ENCODE measurements at regions not wholly inside any gene's neighbourhood (a gene's known extent, or its start where the extent isn't known, plus 50 kb on each side); places are given as distances from the start of the nearest gene placed in this dataset.

- no peak for ATAC-seq (replicated peaks)
- no peak overlapping the region for H3K27ac Mint-ChIP-seq
- peaks cover 3 to 7% of the 10 kb centered on the region in 2 donors for H3K27me3 Mint-ChIP-seq
- H3K4me3 Mint-ChIP-seq = no peak overlapping the region
- no peak for DNase-seq
- no peaks in the 10 kb centered on the region for H3K4me1 Mint-ChIP-seq
- no peaks in the 10 kb centered on the region for H3K36me3 Mint-ChIP-seq
- H3K9me3 Mint-ChIP-seq = no peaks in the 10 kb centered on the region
Measured at GRCh38 chr18:25459814-25460213, 107.8 kb upstream of the ZNF521 start.

GRCh38 chr18:25457601-25458000, 105.6 kb upstream of the ZNF521 start:
- no peak overlapping the region for H3K27ac Mint-ChIP-seq
- H3K9me3 Mint-ChIP-seq = no peaks in the 10 kb centered on the region
- H3K27me3 Mint-ChIP-seq = peaks cover 0 to 7% of the 10 kb centered on the region in 2 donors
- ATAC-seq (replicated peaks) (no peak), DNase-seq (no peak)
- no peaks in the 10 kb centered on the region for H3K36me3 Mint-ChIP-seq
- no peak overlapping the region for H3K4me3 Mint-ChIP-seq
- no peaks in the 10 kb centered on the region for H3K4me1 Mint-ChIP-seq

- no peak overlapping the region for H3K27ac Mint-ChIP-seq
- no peaks in the 10 kb centered on the region for H3K36me3 Mint-ChIP-seq
- H3K4me1 Mint-ChIP-seq = no peaks in the 10 kb centered on the region
- no peak for ATAC-seq (replicated peaks)
- H3K4me3 Mint-ChIP-seq = no peak overlapping the region
- DNase-seq = no peak
- peaks cover 0 to 7% of the 10 kb centered on the region in 2 donors for H3K27me3 Mint-ChIP-seq
- H3K9me3 Mint-ChIP-seq = no peaks in the 10 kb centered on the region
Measured at GRCh38 chr18:25457126-25457525, 105.2 kb upstream of the ZNF521 start.

GRCh38 chr18:25456334-25457010, 104.5 kb upstream of the ZNF521 start:
- Mint-ChIP-seq H3K36me3 (no peaks in the 10 kb centered on the region), H3K4me3 (no peak overlapping the region), H3K27me3 (peaks cover 0 to 7% of the 10 kb centered on the region in 2 donors), H3K27ac (no peak overlapping the region), H3K4me1 (no peaks in the 10 kb centered on the region), H3K9me3 (peaks cover 4 to 5% of the 10 kb centered on the region in 2 donors)
- ATAC-seq (replicated peaks) (no peak), DNase-seq (no peak)

- Mint-ChIP-seq H3K27ac (no peak overlapping the region), H3K9me3 (peaks cover 8 to 11% of the 10 kb centered on the region in 2 donors), H3K4me3 (no peak overlapping the region), H3K27me3 (peaks cover 0 to 7% of the 10 kb centered on the region in 2 donors), H3K4me1 (no peaks in the 10 kb centered on the region), H3K36me3 (no peaks in the 10 kb centered on the region)
- no peak for DNase-seq
- ATAC-seq (replicated peaks) = no peak
Measured at GRCh38 chr18:25455646-25456045, 103.7 kb upstream of the ZNF521 start.

GRCh38 chr18:25455159-25455558, 103.2 kb upstream of the ZNF521 start:
- Mint-ChIP-seq H3K4me1 (no peaks in the 10 kb centered on the region), H3K4me3 (no peak overlapping the region)

GRCh38 chr18:25454730-25455129, 102.8 kb upstream of the ZNF521 start:
- Mint-ChIP-seq H3K4me3 (no peak overlapping the region), H3K27me3 (peaks cover 0 to 7% of the 10 kb centered on the region in 2 donors), H3K4me1 (no peaks in the 10 kb centered on the region), H3K36me3 (no peaks in the 10 kb centered on the region), H3K27ac (no peak overlapping the region), H3K9me3 (peaks cover 8 to 11% of the 10 kb centered on the region in 2 donors)
- DNase-seq = no peak
- no peak for ATAC-seq (replicated peaks)

More at GRCh38 chr18:25455159-25455558, 103.2 kb upstream of the ZNF521 start:
- Mint-ChIP-seq H3K27ac (no peak overlapping the region), H3K27me3 (peaks cover 0 to 7% of the 10 kb centered on the region in 2 donors), H3K9me3 (peaks cover 8 to 11% of the 10 kb centered on the region in 2 donors), H3K36me3 (no peaks in the 10 kb centered on the region)
- no peak for DNase-seq
- no peak for ATAC-seq (replicated peaks)

GRCh38 chr18:25454270-25454659, 102.3 kb upstream of the ZNF521 start:
- Mint-ChIP-seq H3K4me3 (no peak overlapping the region), H3K4me1 (no peaks in the 10 kb centered on the region), H3K27ac (no peak overlapping the region), H3K36me3 (no peaks in the 10 kb centered on the region), H3K9me3 (peaks cover 8 to 13% of the 10 kb centered on the region in 2 donors), H3K27me3 (peaks cover 0 to 7% of the 10 kb centered on the region in 2 donors)
- ATAC-seq (replicated peaks) (no peak), DNase-seq (no peak)

- H3K4me1 Mint-ChIP-seq = no peaks in the 10 kb centered on the region
- H3K36me3 Mint-ChIP-seq = no peaks in the 10 kb centered on the region
- ATAC-seq (replicated peaks) = no peak
- DNase-seq = no peak
- no peak overlapping the region for H3K4me3 Mint-ChIP-seq
- peaks cover 0 to 7% of the 10 kb centered on the region in 2 donors for H3K27me3 Mint-ChIP-seq
- H3K9me3 Mint-ChIP-seq = peaks cover 8 to 15% of the 10 kb centered on the region in 2 donors
- no peak overlapping the region for H3K27ac Mint-ChIP-seq
Measured at GRCh38 chr18:25453556-25454269, 101.7 kb upstream of the ZNF521 start.

GRCh38 chr18:25451077-25451658, 99.2 kb upstream of the ZNF521 start:
- H3K27me3 Mint-ChIP-seq = peaks cover 0 to 4% of the 10 kb centered on the region in 2 donors
- H3K36me3 Mint-ChIP-seq = no peaks in the 10 kb centered on the region
- no peak overlapping the region for H3K27ac Mint-ChIP-seq
- DNase-seq (no peak), ATAC-seq (replicated peaks) (no peak)
- H3K4me3 Mint-ChIP-seq = no peak overlapping the region
- H3K4me1 Mint-ChIP-seq = no peaks in the 10 kb centered on the region
- peaks cover 10 to 18% of the 10 kb centered on the region in 2 donors for H3K9me3 Mint-ChIP-seq

- DNase-seq = no peak
- Mint-ChIP-seq H3K4me1 (no peaks in the 10 kb centered on the region), H3K27ac (no peak overlapping the region), H3K36me3 (no peaks in the 10 kb centered on the region), H3K9me3 (peaks cover 10 to 18% of the 10 kb centered on the region in 2 donors), H3K27me3 (peaks cover 0 to 4% of the 10 kb centered on the region in 2 donors), H3K4me3 (no peak overlapping the region)
- no peak for ATAC-seq (replicated peaks)
Measured at GRCh38 chr18:25449046-25449445, 97.1 kb upstream of the ZNF521 start.

GRCh38 chr18:25446972-25447371, 95.0 kb upstream of the ZNF521 start:
- H3K9me3 Mint-ChIP-seq = peaks cover 10 to 18% of the 10 kb centered on the region in 2 donors
- no peak overlapping the region for H3K4me3 Mint-ChIP-seq
- H3K27me3 Mint-ChIP-seq = peaks cover 0 to 4% of the 10 kb centered on the region in 2 donors
- no peak for DNase-seq
- H3K4me1 Mint-ChIP-seq = no peaks in the 10 kb centered on the region
- H3K36me3 Mint-ChIP-seq = no peaks in the 10 kb centered on the region
- peak; percentile 63 to 66 for ATAC-seq (replicated peaks)
- no peak overlapping the region for H3K27ac Mint-ChIP-seq

GRCh38 chr18:25445430-25445829, 93.5 kb upstream of the ZNF521 start:
- Mint-ChIP-seq H3K4me1 (no peaks in the 10 kb centered on the region), H3K36me3 (no peaks in the 10 kb centered on the region), H3K27me3 (peaks cover 0 to 4% of the 10 kb centered on the region in 2 donors), H3K27ac (no peak overlapping the region), H3K9me3 (peaks cover 2 to 7% of the 10 kb centered on the region in 2 donors), H3K4me3 (no peak overlapping the region)
- ATAC-seq (replicated peaks) (no peak), DNase-seq (no peak)

GRCh38 chr18:25443776-25444175, 91.8 kb upstream of the ZNF521 start:
- no peaks in the 10 kb centered on the region for H3K4me1 Mint-ChIP-seq
- H3K27me3 Mint-ChIP-seq = peaks cover 0 to 4% of the 10 kb centered on the region in 2 donors

More at GRCh38 chr18:25443776-25444175, 91.8 kb upstream of the ZNF521 start:
- Mint-ChIP-seq H3K9me3 (peaks cover 2 to 3% of the 10 kb centered on the region in 2 donors), H3K36me3 (no peaks in the 10 kb centered on the region), H3K4me3 (no peak overlapping the region), H3K27ac (no peak overlapping the region)
- DNase-seq (no peak), ATAC-seq (replicated peaks) (no peak)
